ENCODE measurements at regions not wholly inside any gene's neighbourhood (a gene's known extent, or its start where the extent isn't known, plus 50 kb on each side); places are given as distances from the start of the nearest gene placed in this dataset.

- TF ChIP-seq SAP30 (IDR thresholded peaks at IDR 0.05; ENCODE audit: insufficient read depth, insufficient replicate concordance, low read length) = no peak
- no peak for TF ChIP-seq RBBP5 (IDR thresholded peaks at IDR 0.05; ENCODE audit: borderline replicate concordance, low read depth, low read length)
- no peak for TF ChIP-seq SIN3A (conservative IDR thresholded peaks at IDR 0.05 in 1 of 2, IDR thresholded peaks at IDR 0.05 in 1 of 2; ENCODE audit: low read depth in 1 of 2, low read length in 2 of 2)
- no peak for TF ChIP-seq RFX5 (IDR thresholded peaks at IDR 0.05; ENCODE audit: borderline replicate concordance, low read depth, low read length)
- TF ChIP-seq BRCA1 (IDR thresholded peaks at IDR 0.05; ENCODE audit: low read depth, low read length) = no peak
Measured at GRCh38 chr11:122358292-122358691, 242.3 kb upstream of the BLID start (continued).

Measured in H1 (cell line).